HEK293T (cell line): ENCODE measurements at regions not wholly inside any gene's neighbourhood (a gene's known extent, or its start where the extent isn't known, plus 50 kb on each side); places are given as distances from the start of the nearest gene placed in this dataset.

Experiments
- CTCF ChIA-PET: fragments of 350-600 bp; formaldehyde crosslinking; extraction: SDS; loops from one replicate; lab custom pipeline; 2021; ENCODE audit warnings: antibody characterized with exemption, inconsistent platforms; lab: Yijun Ruan, JAX
- POLR2A ChIA-PET: fragments of 350-600 bp; formaldehyde crosslinking; extraction: SDS; loops from one replicate; lab custom pipeline; 2020; ENCODE audit warnings: antibody characterized with exemption, inconsistent platforms; lab: Yijun Ruan, JAX
- DNase-seq: peaks from one replicate; pipeline ENCODE4 v3.0.0; 2012; ENCODE audit warnings: mixed read lengths; ENCODE audit errors: extremely low spot score
- ARNT ChIP-seq: fragments of 450-650 bp; IDR thresholded peaks from 2 replicates; pipeline ENCODE4 v1.6.1; 2017; ENCODE audit warnings: mild to moderate bottlenecking
- BHLHE40 ChIP-seq: fragments of 450-650 bp; IDR thresholded peaks from 2 replicates; pipeline ENCODE4 v1.6.1; 2016; ENCODE audit warnings: mild to moderate bottlenecking, moderate library complexity, borderline replicate concordance
- CTBP1 ChIP-seq: fragments of 450-650 bp; IDR thresholded peaks from 2 replicates; pipeline ENCODE4 v1.6.1; 2016; ENCODE audit warnings: borderline replicate concordance
- ELF4 ChIP-seq: fragments of 450-650 bp; IDR thresholded peaks from 2 replicates; pipeline ENCODE4 v1.6.1; 2017; ENCODE audit warnings: antibody characterized with exemption
- FOXA1 ChIP-seq: fragments of 450-650 bp; IDR thresholded peaks from 2 replicates; pipeline ENCODE4 v1.6.1; 2016; ENCODE audit warnings: mild to moderate bottlenecking
- FOXK2 ChIP-seq: fragments of 450-650 bp; IDR thresholded peaks from 2 replicates; pipeline ENCODE4 v1.6.1; 2016; ENCODE audit warnings: mild to moderate bottlenecking
- FOXM1 ChIP-seq: fragments of 450-650 bp; IDR thresholded peaks from 2 replicates; pipeline ENCODE4 v1.6.1; 2017; ENCODE audit warnings: mild to moderate bottlenecking, borderline replicate concordance
- HDGF ChIP-seq: fragments of 450-650 bp; IDR thresholded peaks from 2 replicates; pipeline ENCODE4 v1.6.1; 2017; ENCODE audit warnings: antibody characterized with exemption, borderline replicate concordance
- L3MBTL2 ChIP-seq: fragments of 450-650 bp; conservative IDR thresholded peaks from 2 replicates; pipeline ENCODE4 v1.6.1; 2016; ENCODE audit warnings: mild to moderate bottlenecking
- LEF1 ChIP-seq: fragments of 450-650 bp; IDR thresholded peaks from 2 replicates; pipeline ENCODE4 v1.6.1; 2017; ENCODE audit warnings: mild to moderate bottlenecking, borderline replicate concordance
- NFRKB ChIP-seq: fragments of 450-650 bp; IDR thresholded peaks from 2 replicates; pipeline ENCODE4 v1.6.1; 2016; ENCODE audit warnings: mild to moderate bottlenecking, moderate library complexity
- SP1 ChIP-seq: fragments of 450-650 bp; IDR thresholded peaks from 2 replicates; pipeline ENCODE4 v1.6.1; 2017
- SUZ12 ChIP-seq: fragments of 450-650 bp; IDR thresholded peaks from 2 replicates; pipeline ENCODE4 v1.6.1; 2016; ENCODE audit warnings: mild to moderate bottlenecking
- TARDBP ChIP-seq: fragments of 450-650 bp; IDR thresholded peaks from 2 replicates; pipeline ENCODE4 v1.6.1; 2016
- ZNF384 ChIP-seq: fragments of 450-650 bp; IDR thresholded peaks from 2 replicates; pipeline ENCODE4 v1.6.1; 2016
- TF ChIP-seq, protein P1 (sequence below): fragments of 450-650 bp; IDR thresholded peaks from 2 replicates; pipeline ENCODE4 v1.6.1; 2016

GRCh38 chr18:67379981-67380380 lies 136.5 kb downstream of the DSEL start:
- ChIA-PET CTCF (no interaction called here), POLR2A (no interaction called here)
- no peak for DNase-seq
- TF ChIP-seq ZNF384: no peak
- TF ChIP-seq, protein P1, sequence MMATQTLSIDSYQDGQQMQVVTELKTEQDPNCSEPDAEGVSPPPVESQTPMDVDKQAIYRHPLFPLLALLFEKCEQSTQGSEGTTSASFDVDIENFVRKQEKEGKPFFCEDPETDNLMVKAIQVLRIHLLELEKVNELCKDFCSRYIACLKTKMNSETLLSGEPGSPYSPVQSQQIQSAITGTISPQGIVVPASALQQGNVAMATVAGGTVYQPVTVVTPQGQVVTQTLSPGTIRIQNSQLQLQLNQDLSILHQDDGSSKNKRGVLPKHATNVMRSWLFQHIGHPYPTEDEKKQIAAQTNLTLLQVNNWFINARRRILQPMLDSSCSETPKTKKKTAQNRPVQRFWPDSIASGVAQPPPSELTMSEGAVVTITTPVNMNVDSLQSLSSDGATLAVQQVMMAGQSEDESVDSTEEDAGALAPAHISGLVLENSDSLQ: no peak
- TF ChIP-seq SP1: no peak
- no peak for TF ChIP-seq BHLHE40
- TF ChIP-seq ARNT: no peak
- TF ChIP-seq FOXK2: no peak
- TF ChIP-seq FOXM1: no peak
- no peak for TF ChIP-seq L3MBTL2
- TF ChIP-seq LEF1: no peak
- TF ChIP-seq SUZ12: no peak
- no peak for TF ChIP-seq FOXA1
- no peak for TF ChIP-seq ELF4
- no peak for TF ChIP-seq TARDBP
- TF ChIP-seq HDGF: no peak
- TF ChIP-seq NFRKB: no peak
- no peak for TF ChIP-seq CTBP1

GRCh38 chr18:67376372-67376771 lies 140.1 kb downstream of the DSEL start:
- POLR2A ChIA-PET: no interaction called here

GRCh38 chr18:67373636-67374035 lies 142.9 kb downstream of the DSEL start:
- POLR2A ChIA-PET: no interaction called here
- CTCF ChIA-PET: no interaction called here
- no peak for TF ChIP-seq ZNF384
- no peak for TF ChIP-seq SUZ12
- no peak for TF ChIP-seq ELF4
- no peak for TF ChIP-seq SP1
- TF ChIP-seq CTBP1: no peak
- no peak for TF ChIP-seq FOXM1
- TF ChIP-seq BHLHE40: no peak
- TF ChIP-seq FOXA1: no peak
- no peak for TF ChIP-seq HDGF
- TF ChIP-seq FOXK2: no peak
- TF ChIP-seq, protein P1: no peak
- TF ChIP-seq NFRKB: no peak
- no peak for DNase-seq

More at GRCh38 chr18:67376372-67376771, 140.1 kb downstream of the DSEL start:
- TF ChIP-seq LEF1 (no peak), L3MBTL2 (no peak), ELF4 (no peak), NFRKB (no peak), FOXM1 (no peak), ZNF384 (no peak), FOXA1 (no peak), TARDBP (no peak), SP1 (no peak), BHLHE40 (no peak), FOXK2 (no peak), HDGF (no peak)
- TF ChIP-seq, protein P1: no peak
- no peak for DNase-seq
- CTCF ChIA-PET: no interaction called here

DNA sequence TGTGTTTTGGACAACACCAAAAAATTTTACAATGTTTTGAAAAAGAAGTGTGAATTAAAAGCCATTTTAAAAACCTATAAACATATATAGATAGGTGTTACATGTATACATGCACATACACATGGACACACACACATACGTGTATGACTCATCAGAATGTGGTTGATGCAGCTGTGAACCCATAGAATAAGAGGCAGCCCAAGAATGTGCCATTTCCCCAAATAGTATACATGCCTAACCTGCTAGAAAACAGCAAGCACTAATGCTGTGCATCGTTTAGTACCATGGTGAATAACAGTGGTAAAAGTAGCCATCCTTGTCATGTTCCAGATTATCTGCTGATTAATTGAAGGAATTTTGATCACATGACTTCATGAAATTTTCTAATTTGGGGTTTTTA lies 149.0 kb downstream of the DSEL start:
- POLR2A ChIA-PET: no interaction called here
- CTCF ChIA-PET: no interaction called here
- DNase-seq: no peak
- TF ChIP-seq FOXM1 (no peak), SP1 (no peak), FOXK2 (no peak), NFRKB (no peak), FOXA1 (no peak), ELF4 (no peak), ARNT (no peak)

- TF ChIP-seq L3MBTL2 (no peak), FOXM1 (no peak), SP1 (no peak), ZNF384 (no peak), ARNT (no peak), NFRKB (no peak), ELF4 (no peak), BHLHE40 (no peak)
- ChIA-PET CTCF (no interaction called here), POLR2A (no interaction called here)
Measured at GRCh38 chr18:67363694-67364093, 152.8 kb downstream of the DSEL start.

GRCh38 chr18:67362906-67363305 lies 153.6 kb downstream of the DSEL start:
- DNase-seq: no peak
- ChIA-PET CTCF (no interaction called here), POLR2A (no interaction called here)
- no peak for TF ChIP-seq NFRKB

More at GRCh38 chr18:67363694-67364093, 152.8 kb downstream of the DSEL start:
- no peak for DNase-seq
